ENCODE measurements at regions not wholly inside any gene's neighbourhood (a gene's known extent, or its start where the extent isn't known, plus 50 kb on each side); places are given as distances from the start of the nearest gene placed in this dataset.

DNA sequence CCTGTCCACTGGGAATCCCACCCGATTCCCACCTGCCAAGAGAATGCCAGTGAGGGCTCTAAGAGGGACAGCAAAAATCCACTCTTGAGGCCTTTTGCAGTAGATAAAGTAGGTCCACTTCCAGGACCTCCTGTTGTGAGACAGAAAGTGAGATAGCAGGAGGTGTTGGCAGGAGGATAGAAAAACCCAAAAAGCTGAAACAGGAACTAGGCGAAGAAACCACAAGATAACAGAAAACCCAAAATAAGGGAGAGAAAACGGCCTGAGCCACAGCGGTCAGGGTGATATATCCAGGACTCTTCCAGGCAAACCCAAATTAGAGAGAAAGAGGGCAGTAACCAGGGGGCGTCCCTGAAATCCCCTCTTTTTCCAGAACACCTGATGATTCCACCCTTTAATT lies 79.7 kb upstream of the LINC01488 start:
- Histone ChIP-seq H3K9ac (ENCODE audit: low read length) (no peak overlapping the region), H3K36me3 (ENCODE audit: control insufficient read depth, insufficient read depth, low read length) (no peaks in the 10 kb centered on the region), H3K9me3 (ENCODE audit: control insufficient read depth, low read length) (no peaks in the 10 kb centered on the region), H3K4me3 (ENCODE audit: low read length) (no peak overlapping the region), H3K4me1 (ENCODE audit: control insufficient read depth, insufficient read depth, low read length) (no peaks in the 10 kb centered on the region), H3K27me3 (ENCODE audit: control insufficient read depth, insufficient read depth, low read length) (no peaks in the 10 kb centered on the region)

DNA sequence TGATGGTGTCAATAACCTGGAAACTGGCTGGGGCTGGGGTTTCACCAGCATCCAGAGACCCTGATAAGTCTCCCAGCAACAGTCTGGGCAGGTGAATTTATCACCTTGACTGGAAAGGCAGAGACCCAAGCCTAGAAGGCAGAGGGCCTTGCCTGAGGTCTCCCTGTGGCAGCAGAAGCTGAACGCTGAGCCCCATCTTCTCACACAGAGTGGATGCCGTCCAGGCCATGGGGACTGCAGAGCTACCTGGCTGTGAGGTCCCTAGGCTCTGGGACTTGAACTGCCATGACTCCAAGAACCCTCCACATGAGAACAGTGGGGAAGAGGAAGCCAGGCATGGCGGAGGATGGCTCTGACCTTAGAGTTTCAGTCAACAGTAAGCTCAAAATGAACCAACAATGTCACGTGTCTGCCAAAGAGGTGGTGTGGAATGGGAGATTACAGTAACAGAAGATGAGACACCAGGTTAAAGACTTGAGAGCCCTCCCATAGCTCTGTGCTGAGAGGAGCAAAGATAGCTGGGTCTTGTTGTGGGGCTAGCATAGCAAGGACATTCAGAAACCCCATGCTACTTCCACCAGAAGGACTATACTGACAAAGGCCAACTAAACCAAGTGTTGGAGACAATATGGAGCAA lies 79.1 kb upstream of the LINC01488 start:
- Histone ChIP-seq H3K27me3 (ENCODE audit: control insufficient read depth, insufficient read depth, low read length) (no peaks in the 10 kb centered on the region), H3K4me1 (ENCODE audit: control insufficient read depth, insufficient read depth, low read length) (no peaks in the 10 kb centered on the region), H3K36me3 (ENCODE audit: control insufficient read depth, insufficient read depth, low read length) (no peaks in the 10 kb centered on the region), H3K9ac (ENCODE audit: low read length) (no peak overlapping the region), H3K9me3 (ENCODE audit: control insufficient read depth, low read length) (no peaks in the 10 kb centered on the region), H3K4me3 (ENCODE audit: low read length) (no peak overlapping the region)

DNA sequence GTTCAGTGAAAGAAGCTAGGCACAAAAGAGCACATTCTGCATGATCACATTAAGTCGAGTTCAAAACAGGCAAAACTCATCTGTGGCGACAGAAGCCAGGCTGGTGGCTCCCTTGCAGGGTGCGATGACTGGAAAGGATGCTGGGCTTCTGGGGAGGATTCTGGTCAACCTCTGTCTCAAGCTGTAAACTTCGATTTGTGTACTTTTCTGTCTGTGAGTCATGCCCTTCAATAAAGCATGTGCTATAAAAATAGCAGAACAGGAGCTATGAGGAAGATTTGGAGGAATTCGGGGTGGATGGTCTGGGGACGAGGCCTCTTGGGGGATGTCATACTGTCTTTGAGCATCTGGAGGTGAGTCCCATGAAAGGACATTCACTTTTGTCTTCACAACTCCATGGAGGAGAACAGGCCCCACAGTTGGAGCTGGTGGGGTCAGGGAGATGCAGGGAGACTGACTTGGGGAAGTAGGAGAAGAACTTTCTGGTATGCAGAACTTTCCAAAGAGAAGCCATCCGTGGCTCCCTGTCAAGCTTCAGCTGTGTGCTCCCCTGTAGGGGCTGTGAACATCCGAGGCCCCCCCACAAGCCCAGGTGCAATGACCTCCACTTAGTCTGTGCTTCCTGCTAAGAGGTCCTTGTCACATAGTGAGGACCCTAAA lies 77.8 kb upstream of the LINC01488 start:
- Histone ChIP-seq H3K9me3 (ENCODE audit: control insufficient read depth, low read length) (no peaks in the 10 kb centered on the region), H3K4me3 (ENCODE audit: low read length) (no peak overlapping the region), H3K4me1 (ENCODE audit: control insufficient read depth, insufficient read depth, low read length) (no peaks in the 10 kb centered on the region), H3K9ac (ENCODE audit: low read length) (no peak overlapping the region), H3K27me3 (ENCODE audit: control insufficient read depth, insufficient read depth, low read length) (no peaks in the 10 kb centered on the region), H3K36me3 (ENCODE audit: control insufficient read depth, insufficient read depth, low read length) (no peaks in the 10 kb centered on the region)

DNA sequence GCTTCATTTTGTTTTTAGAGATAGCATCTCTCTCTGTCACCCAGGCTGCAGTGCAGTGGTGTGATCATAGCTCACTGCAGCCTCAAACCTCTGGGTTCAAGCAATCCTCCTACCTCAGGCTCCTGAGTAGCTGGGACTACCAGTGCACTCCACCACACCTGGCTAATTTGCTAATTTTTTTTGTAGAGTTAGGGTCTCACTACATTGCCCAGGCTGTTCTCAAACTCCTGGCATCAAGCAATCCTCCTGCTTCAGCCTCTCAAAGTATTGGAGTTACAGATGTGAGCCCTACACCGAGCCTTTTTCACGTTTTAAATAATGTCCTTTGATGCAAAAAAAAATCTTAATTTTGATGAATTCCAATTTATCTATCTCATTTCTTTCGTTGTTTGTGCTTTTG lies 75.4 kb upstream of the LINC01488 start:
- H3K36me3 ChIP-seq (ENCODE audit: control insufficient read depth, insufficient read depth, low read length): no peaks in the 10 kb centered on the region
- H3K4me3 ChIP-seq (ENCODE audit: low read length): no peak overlapping the region
- H3K27me3 ChIP-seq (ENCODE audit: control insufficient read depth, insufficient read depth, low read length): peaks cover 3% of the 10 kb centered on the region
- H3K9ac ChIP-seq (ENCODE audit: low read length): no peak overlapping the region
- H3K4me1 ChIP-seq (ENCODE audit: control insufficient read depth, insufficient read depth, low read length): no peaks in the 10 kb centered on the region
- H3K9me3 ChIP-seq (ENCODE audit: control insufficient read depth, low read length): no peaks in the 10 kb centered on the region

DNA sequence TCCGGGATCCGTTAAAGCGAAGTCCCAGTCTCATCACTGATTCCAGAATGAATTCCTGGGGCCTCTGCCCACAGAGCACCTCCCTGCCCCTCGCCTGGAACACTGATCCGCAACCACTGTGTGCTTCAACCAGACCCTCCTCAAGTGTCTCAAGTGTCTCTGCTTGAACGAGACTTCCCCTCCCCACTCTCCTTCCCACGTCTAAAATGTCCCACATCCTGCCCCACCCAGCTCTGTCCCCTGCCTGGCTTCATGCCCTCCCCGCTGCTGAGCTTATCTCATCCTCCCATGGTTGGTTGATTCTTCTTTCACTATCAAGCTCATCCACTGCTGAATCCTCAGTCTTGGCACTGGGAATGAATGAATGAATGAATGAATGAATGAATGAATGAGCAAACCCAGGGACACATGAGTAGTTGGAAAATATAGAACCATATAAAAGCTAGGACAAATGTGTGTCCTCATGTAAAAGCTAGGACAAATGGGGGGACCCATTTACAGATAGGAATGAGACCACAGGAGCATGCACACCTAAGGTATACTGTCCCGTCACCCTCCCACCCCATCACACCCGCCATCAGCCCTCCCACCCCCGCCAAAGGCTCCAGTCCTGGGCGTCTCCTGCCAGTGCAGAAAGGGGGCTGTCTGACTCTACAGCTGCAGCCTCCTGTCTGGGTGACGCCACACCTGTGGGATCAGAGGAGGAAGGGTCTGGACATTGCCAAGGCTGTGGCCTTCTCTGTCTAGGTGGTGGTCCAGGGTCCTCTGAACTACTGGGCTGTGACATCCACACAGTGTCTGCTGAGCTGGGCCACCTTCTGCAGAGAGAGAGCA lies 71.4 kb upstream of the LINC01488 start:
- Histone ChIP-seq H3K9ac (ENCODE audit: low read length) (no peak overlapping the region), H3K36me3 (ENCODE audit: control insufficient read depth, insufficient read depth, low read length) (no peaks in the 10 kb centered on the region), H3K4me1 (ENCODE audit: control insufficient read depth, insufficient read depth, low read length) (no peaks in the 10 kb centered on the region), H3K4me3 (ENCODE audit: low read length) (no peak overlapping the region), H3K27me3 (ENCODE audit: control insufficient read depth, insufficient read depth, low read length) (peaks cover 3% of the 10 kb centered on the region), H3K9me3 (ENCODE audit: control insufficient read depth, low read length) (no peaks in the 10 kb centered on the region)

DNA sequence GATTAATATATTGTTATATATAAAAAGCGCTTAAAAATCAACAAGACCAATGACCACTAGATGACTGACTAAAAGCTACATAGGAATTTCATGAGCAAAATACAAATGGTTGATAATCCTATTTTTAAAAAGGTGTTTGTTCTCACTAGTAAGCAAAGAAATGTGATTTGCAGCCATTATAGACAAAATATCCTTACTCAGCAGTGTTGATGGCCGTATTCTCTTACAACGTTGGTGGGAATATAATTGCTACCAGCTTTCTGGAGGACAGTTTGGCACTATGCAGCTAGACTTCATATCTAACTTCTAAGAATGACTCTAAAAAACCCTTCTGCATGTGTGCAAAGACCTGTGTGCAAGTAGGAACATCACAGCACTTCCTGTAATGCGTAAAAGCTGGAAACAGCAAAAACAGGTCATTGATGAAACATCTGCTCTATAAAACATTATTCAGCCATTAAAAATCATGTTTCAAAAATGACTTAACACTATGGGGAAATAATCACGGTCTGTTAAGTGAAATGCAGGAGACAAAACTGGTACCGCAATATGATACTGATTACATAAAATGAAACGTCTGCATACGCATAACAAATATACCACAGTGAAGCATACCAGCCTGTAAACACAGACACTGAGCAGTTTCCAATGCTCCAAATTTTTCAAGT lies 70.1 kb upstream of the LINC01488 start:
- Histone ChIP-seq H3K9ac (ENCODE audit: low read length) (no peak overlapping the region), H3K4me3 (ENCODE audit: low read length) (no peak overlapping the region), H3K4me1 (ENCODE audit: control insufficient read depth, insufficient read depth, low read length) (no peaks in the 10 kb centered on the region), H3K27me3 (ENCODE audit: control insufficient read depth, insufficient read depth, low read length) (peaks cover 3% of the 10 kb centered on the region), H3K36me3 (ENCODE audit: control insufficient read depth, insufficient read depth, low read length) (no peaks in the 10 kb centered on the region), H3K9me3 (ENCODE audit: control insufficient read depth, low read length) (no peaks in the 10 kb centered on the region)

DNA sequence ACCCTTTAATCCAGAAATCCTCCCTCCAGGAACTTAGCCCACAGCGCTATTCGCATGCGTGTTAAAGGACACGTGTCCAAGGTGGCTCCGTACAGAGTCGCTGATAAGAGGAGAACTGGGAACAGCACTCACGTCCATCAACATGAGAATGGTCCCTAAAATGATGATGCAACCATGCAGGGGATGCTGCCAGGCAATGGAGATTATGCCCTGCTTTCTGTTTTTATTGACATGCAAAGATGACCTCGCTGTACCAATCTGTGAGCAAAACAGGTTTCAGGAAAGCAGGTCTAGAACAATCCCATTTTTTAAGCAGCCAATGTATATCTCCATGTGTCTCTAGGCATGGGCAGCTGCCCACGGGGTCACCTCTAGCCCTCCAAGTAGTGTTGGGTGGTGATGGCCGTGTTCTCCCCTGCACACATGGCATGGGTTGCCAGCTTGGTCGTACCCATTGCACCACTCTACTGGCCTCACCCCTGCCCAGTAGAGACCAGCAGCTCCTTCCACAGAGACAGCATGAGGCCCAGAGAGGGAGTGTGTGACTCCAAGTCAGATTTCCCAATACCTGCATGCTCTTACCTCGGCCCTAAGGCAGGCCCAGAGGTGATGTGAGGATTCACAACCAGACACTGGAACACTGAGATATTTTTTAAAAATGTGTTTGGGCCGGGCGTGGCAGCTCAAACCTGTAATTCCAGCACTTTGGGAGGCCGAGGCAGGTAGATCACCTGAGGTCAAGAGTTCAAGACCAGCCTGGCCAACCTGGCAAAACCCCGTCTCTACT lies 68.3 kb upstream of the LINC01488 start:
- no peak overlapping the region for H3K4me3 ChIP-seq (ENCODE audit: low read length)
- no peaks in the 10 kb centered on the region for H3K4me1 ChIP-seq (ENCODE audit: control insufficient read depth, insufficient read depth, low read length)
- H3K36me3 ChIP-seq (ENCODE audit: control insufficient read depth, insufficient read depth, low read length): no peaks in the 10 kb centered on the region
- H3K27me3 ChIP-seq (ENCODE audit: control insufficient read depth, insufficient read depth, low read length): peaks cover 3% of the 10 kb centered on the region
- H3K9ac ChIP-seq (ENCODE audit: low read length): no peak overlapping the region
- H3K9me3 ChIP-seq (ENCODE audit: control insufficient read depth, low read length): no peaks in the 10 kb centered on the region

DNA sequence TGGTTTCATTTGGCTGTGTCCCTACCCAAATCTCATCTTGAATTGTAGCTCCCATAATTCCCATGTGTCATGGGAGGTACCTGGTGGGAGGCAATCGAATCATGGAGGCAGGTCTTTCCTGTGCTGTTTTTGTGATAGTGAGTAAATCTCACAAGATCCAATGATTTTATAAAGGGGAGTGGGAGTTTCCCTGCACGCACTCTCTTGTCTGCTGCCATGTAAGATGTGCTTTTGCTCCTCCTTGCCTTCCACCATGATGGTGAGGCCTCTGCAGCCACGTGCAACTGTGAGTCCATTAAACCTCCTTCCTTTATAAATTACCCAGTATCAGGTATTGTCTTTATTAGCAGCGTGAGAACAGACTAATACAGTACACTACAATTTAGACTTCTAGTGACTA lies 67.5 kb upstream of the LINC01488 start:
- peaks cover 3% of the 10 kb centered on the region for H3K27me3 ChIP-seq (ENCODE audit: control insufficient read depth, insufficient read depth, low read length)
- no peak overlapping the region for H3K4me3 ChIP-seq (ENCODE audit: low read length)
- H3K4me1 ChIP-seq (ENCODE audit: control insufficient read depth, insufficient read depth, low read length): no peaks in the 10 kb centered on the region
- no peak overlapping the region for H3K9ac ChIP-seq (ENCODE audit: low read length)
- H3K9me3 ChIP-seq (ENCODE audit: control insufficient read depth, low read length): no peaks in the 10 kb centered on the region
- H3K36me3 ChIP-seq (ENCODE audit: control insufficient read depth, insufficient read depth, low read length): no peaks in the 10 kb centered on the region

DNA sequence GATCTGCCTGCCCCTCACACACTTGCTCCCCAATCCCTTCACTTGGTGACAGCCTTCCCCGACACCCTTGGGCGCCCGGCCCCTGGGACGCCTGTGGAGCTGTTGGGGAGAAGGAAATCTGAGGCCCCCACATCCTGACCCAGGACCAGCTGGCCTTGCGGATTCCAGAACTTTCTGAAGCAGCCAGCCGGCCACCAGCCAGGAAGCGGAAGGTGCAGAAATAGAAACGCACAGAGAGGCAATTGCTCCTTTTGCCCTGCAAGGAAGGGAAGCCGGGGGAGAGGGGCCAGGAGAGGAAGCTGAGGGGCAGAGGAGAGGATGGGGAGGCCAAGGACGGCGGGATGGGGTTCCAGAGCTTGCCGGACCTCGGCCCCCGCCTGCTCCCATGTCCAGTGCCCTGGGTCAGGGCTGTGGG lies 66.7 kb upstream of the LINC01488 start:
- Histone ChIP-seq H3K9me3 (ENCODE audit: control insufficient read depth, low read length) (no peaks in the 10 kb centered on the region), H3K4me1 (ENCODE audit: control insufficient read depth, insufficient read depth, low read length) (no peaks in the 10 kb centered on the region), H3K9ac (ENCODE audit: low read length) (no peak overlapping the region), H3K36me3 (ENCODE audit: control insufficient read depth, insufficient read depth, low read length) (no peaks in the 10 kb centered on the region), H3K27me3 (ENCODE audit: control insufficient read depth, insufficient read depth, low read length) (peaks cover 3% of the 10 kb centered on the region), H3K4me3 (ENCODE audit: low read length) (no peak overlapping the region)

DNA sequence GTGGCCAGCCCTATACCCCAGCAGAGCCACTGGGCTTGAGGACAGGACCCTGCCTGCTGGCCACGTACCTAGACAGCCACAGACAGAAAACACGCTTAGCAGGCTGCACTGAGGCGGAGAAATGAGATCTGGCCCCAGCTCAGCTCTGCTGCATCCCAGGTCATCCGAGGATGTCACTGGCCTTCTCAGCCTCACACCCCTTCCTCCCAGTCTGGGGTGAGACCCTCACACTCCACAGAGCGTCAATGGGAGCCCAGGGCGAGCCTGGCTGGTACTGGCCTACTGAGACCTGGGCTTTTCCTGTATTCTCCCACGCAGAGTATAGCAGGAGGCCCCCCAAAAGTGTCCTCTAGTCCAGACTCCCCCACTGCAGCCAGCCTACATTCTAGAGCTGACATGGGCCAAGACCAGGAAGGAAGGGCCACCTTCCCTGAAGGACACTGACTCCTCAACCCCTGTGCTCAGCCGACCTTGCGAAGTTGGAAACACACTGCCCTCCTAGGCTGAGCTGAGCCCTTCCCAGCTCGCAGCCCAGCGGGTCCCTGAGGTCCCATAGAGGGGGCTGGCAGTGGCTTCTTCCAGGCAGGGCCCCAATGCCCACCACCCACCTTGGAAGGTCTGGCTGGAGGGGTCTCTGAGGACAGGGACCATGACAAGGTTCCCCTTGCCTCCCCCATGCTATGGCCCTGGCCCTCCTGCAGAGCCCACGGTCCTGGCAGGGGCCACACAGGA lies 65.9 kb upstream of the LINC01488 start:
- Histone ChIP-seq H3K4me1 (ENCODE audit: control insufficient read depth, insufficient read depth, low read length) (no peaks in the 10 kb centered on the region), H3K9ac (ENCODE audit: low read length) (no peak overlapping the region), H3K4me3 (ENCODE audit: low read length) (no peak overlapping the region)

DNA sequence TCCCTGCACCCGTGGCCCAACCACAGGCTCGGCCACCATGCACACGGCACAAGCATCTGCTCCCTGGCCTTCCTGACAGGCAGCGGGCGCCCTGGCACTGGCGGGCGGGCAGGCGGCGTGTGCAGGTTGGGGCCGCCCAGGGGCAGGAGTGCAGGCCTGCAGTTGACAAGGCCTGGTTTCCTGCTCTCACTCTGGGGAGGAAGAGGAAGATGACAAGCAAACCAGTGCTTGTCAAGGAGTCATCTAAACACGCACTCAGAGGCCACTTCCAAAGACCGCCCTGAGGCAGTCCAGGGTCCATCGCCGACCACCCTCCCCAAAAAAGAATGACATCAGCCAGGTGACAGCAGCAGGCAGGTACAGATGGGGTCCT lies 65.3 kb upstream of the LINC01488 start:
- H3K4me1 ChIP-seq (ENCODE audit: control insufficient read depth, insufficient read depth, low read length): no peaks in the 10 kb centered on the region
- no peaks in the 10 kb centered on the region for H3K9me3 ChIP-seq (ENCODE audit: control insufficient read depth, low read length)
- H3K9ac ChIP-seq (ENCODE audit: low read length): no peak overlapping the region
- H3K36me3 ChIP-seq (ENCODE audit: control insufficient read depth, insufficient read depth, low read length): no peaks in the 10 kb centered on the region
- H3K4me3 ChIP-seq (ENCODE audit: low read length): no peak overlapping the region
- no peaks in the 10 kb centered on the region for H3K27me3 ChIP-seq (ENCODE audit: control insufficient read depth, insufficient read depth, low read length)

More for the DNA sequence above, 65.9 kb upstream of the LINC01488 start:
- Histone ChIP-seq H3K27me3 (ENCODE audit: control insufficient read depth, insufficient read depth, low read length) (peaks cover under 1% of the 10 kb centered on the region), H3K36me3 (ENCODE audit: control insufficient read depth, insufficient read depth, low read length) (no peaks in the 10 kb centered on the region), H3K9me3 (ENCODE audit: control insufficient read depth, low read length) (no peaks in the 10 kb centered on the region)

Measured in mucosa of stomach (tissue), 1 donor.